ENCODE measurements at regions not wholly inside any gene's neighbourhood (a gene's known extent, or its start where the extent isn't known, plus 50 kb on each side); places are given as distances from the start of the nearest gene placed in this dataset.

GRCh38 chr5:96601715-96602244 is 60.4 kb upstream of the CAST start:
- H3K4me3 ChIP-seq (ENCODE audit: low read depth, low read length) = no peak overlapping the region
- peak; percentile 25 for DNase-seq (ENCODE audit: low read depth)
- peak; percentile 83 for TF ChIP-seq CTCF (conservative IDR thresholded peaks at IDR 0.05; ENCODE audit: low read depth, low read length)

- H3K4me3 ChIP-seq (ENCODE audit: low read depth, low read length) = no peak overlapping the region
- DNase-seq (ENCODE audit: low read depth) = no peak
- TF ChIP-seq CTCF (conservative IDR thresholded peaks at IDR 0.05; ENCODE audit: low read depth, low read length) = no peak
These were observed 59.4 kb upstream of the CAST start for GRCh38 chr5:96602776-96603175.

- TF ChIP-seq CTCF (conservative IDR thresholded peaks at IDR 0.05; ENCODE audit: low read depth, low read length) = no peak
- no peak overlapping the region for H3K4me3 ChIP-seq (ENCODE audit: low read depth, low read length)
- no peak for DNase-seq (ENCODE audit: low read depth)
These were observed 56.9 kb upstream of the CAST start for GRCh38 chr5:96605144-96605837.

- no peak overlapping the region for H3K4me3 ChIP-seq (ENCODE audit: low read depth, low read length)
- DNase-seq (ENCODE audit: low read depth) = no peak
- no peak for TF ChIP-seq CTCF (conservative IDR thresholded peaks at IDR 0.05; ENCODE audit: low read depth, low read length)
These were observed 52.8 kb upstream of the CAST start for GRCh38 chr5:96609369-96609768.

GRCh38 chr5:96610747-96611146 is 51.4 kb upstream of the CAST start:
- TF ChIP-seq CTCF (conservative IDR thresholded peaks at IDR 0.05; ENCODE audit: low read depth, low read length) = no peak
- H3K4me3 ChIP-seq (ENCODE audit: low read depth, low read length) = no peak overlapping the region
- DNase-seq (ENCODE audit: low read depth) = no peak

- TF ChIP-seq CTCF (conservative IDR thresholded peaks at IDR 0.05; ENCODE audit: low read depth, low read length) = no peak
- DNase-seq (ENCODE audit: low read depth) = no peak
- no peak overlapping the region for H3K4me3 ChIP-seq (ENCODE audit: low read depth, low read length)
These were observed 50.2 kb upstream of the CAST start for GRCh38 chr5:96611946-96612345.
